ENCODE measurements at regions not wholly inside any gene's neighbourhood (a gene's known extent, or its start where the extent isn't known, plus 50 kb on each side); places are given as distances from the start of the nearest gene placed in this dataset.

DNA sequence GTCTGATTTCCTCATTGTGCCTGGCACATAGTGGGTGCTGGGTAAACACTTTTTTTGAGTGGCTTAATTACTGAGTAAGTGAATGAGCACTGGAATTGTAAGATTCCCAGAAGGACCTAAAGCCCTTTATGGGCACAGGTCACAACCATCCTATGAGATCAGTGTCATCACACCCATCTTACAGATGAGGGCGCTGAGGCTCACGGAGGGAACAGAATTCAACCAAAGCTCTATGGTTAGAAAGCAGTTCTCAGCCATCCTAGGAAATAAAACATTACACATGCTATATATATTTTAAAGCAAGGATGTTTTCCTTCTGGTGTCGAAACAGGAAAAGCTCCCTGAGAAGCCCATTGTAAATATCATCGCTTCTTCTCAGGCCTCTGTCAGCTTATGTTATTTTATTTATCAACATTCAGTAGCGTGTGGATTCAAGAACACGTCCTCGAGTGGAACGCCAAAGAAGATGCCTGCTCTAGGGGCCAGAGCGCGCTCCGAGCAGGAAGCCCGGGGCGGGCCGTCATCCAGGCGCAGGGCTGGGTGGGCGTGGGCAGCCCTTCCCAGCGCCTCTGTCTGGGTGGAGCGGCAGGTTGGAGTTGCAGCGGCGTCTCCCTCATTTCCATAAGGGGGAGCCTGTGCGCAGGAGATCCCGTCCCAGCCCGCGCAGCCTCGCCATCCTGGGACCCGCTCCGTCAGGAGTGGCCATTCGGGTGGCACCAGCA is 155.8 kb upstream of the SMIM23 start:
- TF ChIP-seq POLR2A (IDR thresholded peaks at IDR 0.05): no peak
- TF ChIP-seq, protein P1, sequence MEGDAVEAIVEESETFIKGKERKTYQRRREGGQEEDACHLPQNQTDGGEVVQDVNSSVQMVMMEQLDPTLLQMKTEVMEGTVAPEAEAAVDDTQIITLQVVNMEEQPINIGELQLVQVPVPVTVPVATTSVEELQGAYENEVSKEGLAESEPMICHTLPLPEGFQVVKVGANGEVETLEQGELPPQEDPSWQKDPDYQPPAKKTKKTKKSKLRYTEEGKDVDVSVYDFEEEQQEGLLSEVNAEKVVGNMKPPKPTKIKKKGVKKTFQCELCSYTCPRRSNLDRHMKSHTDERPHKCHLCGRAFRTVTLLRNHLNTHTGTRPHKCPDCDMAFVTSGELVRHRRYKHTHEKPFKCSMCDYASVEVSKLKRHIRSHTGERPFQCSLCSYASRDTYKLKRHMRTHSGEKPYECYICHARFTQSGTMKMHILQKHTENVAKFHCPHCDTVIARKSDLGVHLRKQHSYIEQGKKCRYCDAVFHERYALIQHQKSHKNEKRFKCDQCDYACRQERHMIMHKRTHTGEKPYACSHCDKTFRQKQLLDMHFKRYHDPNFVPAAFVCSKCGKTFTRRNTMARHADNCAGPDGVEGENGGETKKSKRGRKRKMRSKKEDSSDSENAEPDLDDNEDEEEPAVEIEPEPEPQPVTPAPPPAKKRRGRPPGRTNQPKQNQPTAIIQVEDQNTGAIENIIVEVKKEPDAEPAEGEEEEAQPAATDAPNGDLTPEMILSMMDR (IDR thresholded peaks at IDR 0.05 in 4 of 5, conservative IDR thresholded peaks at IDR 0.05 in 1 of 5): peak in 3 of 5 experiments; percentile 15 to 31 (median 21)

All from gastrocnemius medialis (tissue), 4 donors.